GM12874 (cell line): ENCODE measurements at regions not wholly inside any gene's neighbourhood (a gene's known extent, or its start where the extent isn't known, plus 50 kb on each side); places are given as distances from the start of the nearest gene placed in this dataset.

Experiments
- TF ChIP-seq, protein P1 (sequence below): IDR thresholded peaks from 2 replicates; pipeline ENCODE4 v1.5.1; 2011; ENCODE audit warnings: low read depth, mild to moderate bottlenecking, control low read depth, low read length, moderate library complexity; ENCODE audit not compliant: insufficient read depth

GRCh38 chr13:109332506-109333499 lies 453.6 kb downstream of the IRS2 start:
- TF ChIP-seq, protein P1, sequence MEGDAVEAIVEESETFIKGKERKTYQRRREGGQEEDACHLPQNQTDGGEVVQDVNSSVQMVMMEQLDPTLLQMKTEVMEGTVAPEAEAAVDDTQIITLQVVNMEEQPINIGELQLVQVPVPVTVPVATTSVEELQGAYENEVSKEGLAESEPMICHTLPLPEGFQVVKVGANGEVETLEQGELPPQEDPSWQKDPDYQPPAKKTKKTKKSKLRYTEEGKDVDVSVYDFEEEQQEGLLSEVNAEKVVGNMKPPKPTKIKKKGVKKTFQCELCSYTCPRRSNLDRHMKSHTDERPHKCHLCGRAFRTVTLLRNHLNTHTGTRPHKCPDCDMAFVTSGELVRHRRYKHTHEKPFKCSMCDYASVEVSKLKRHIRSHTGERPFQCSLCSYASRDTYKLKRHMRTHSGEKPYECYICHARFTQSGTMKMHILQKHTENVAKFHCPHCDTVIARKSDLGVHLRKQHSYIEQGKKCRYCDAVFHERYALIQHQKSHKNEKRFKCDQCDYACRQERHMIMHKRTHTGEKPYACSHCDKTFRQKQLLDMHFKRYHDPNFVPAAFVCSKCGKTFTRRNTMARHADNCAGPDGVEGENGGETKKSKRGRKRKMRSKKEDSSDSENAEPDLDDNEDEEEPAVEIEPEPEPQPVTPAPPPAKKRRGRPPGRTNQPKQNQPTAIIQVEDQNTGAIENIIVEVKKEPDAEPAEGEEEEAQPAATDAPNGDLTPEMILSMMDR, result no peak

GRCh38 chr13:109331898-109332297 lies 454.5 kb downstream of the IRS2 start:
- TF ChIP-seq, protein P1, result no peak

DNA sequence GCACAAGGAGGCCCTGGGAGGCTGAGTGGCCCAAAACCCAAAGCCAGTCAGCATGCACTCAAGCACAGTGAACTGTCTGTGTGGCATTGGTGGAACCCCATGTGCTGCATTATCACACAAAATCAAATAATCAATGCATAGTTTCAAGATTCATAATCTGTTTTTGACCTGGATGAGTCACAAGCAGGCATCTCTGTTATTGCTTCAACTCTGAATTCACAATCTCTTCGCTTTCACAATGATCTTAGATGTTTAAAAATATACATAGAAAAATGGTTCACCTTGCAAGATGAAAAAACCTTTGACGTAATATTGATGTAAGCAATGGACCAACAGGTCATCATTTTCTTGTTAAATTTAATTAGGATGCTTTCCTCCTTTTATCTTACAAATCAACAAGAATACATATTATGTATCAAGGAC lies 455.4 kb downstream of the IRS2 start:
- TF ChIP-seq, protein P1, result no peak

GRCh38 chr13:109330123-109330522 lies 456.3 kb downstream of the IRS2 start:
- TF ChIP-seq, protein P1, result no peak

DNA sequence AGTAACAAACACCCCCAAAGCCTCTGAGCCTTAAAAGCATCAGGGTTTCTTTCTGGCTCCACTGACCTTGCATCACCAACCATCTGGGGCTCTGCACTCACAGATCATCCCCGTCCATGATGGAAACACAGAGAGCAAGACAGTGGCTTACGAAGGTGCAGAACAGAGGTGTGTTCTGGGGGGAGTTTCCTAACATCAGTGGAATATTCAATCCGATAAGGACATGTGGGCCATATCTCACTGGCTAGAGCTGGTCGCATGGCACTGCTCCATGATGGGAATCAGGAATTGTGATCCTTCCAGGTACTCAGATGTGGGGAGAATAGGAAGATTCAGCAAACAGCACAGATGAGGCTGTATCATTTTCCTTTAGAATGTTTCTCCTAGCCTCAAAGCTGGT lies 457.2 kb downstream of the IRS2 start:
- TF ChIP-seq, protein P1, result no peak

GRCh38 chr13:109326601-109327000 lies 459.8 kb downstream of the IRS2 start:
- TF ChIP-seq, protein P1, result no peak

- TF ChIP-seq, protein P1, result no peak
These were observed 463.0 kb downstream of the IRS2 start for GRCh38 chr13:109323338-109323737.
